ENCODE measurements at regions not wholly inside any gene's neighbourhood (a gene's known extent, or its start where the extent isn't known, plus 50 kb on each side); places are given as distances from the start of the nearest gene placed in this dataset.

DNA sequence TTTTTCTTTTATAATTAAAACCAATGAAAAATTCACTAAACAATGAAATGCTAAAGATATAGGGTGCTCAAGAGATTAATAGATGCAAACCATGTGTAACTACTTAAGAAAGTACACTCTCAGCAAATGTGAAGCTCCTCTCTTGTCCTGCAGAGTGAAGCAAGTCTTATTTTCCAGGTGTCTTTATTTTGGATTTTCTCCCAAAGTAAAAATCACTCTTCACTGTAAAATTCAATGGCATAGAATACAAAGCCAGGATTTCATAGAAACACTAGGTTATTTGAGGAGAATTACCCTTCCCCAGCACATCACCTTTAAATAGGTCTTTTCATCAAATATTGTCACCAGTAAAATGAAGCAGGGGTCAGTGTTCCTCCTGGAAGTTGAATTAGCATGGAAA, 57.0 kb upstream of the GIMD1 start (continued):
- no peak for TF ChIP-seq ZNF707 (tag by site-specific recombination; IDR thresholded peaks at IDR 0.05)
- no peak for TF ChIP-seq ZBTB20 (tag by site-specific recombination; IDR thresholded peaks at IDR 0.05)

GRCh38 chr4:106424426-106424825, 55.8 kb upstream of the GIMD1 start:
- CTCF ChIA-PET, result no interaction called here
- TF ChIP-seq IKZF3 (tag by site-specific recombination; IDR thresholded peaks at IDR 0.05), result no peak
- no peak for TF ChIP-seq ZNF558 (tag by site-specific recombination; IDR thresholded peaks at IDR 0.05)
- TF ChIP-seq ZNF776 (tag by site-specific recombination; IDR thresholded peaks at IDR 0.05; ENCODE audit: borderline replicate concordance), result no peak
- POLR2A ChIA-PET, result no interaction called here

DNA sequence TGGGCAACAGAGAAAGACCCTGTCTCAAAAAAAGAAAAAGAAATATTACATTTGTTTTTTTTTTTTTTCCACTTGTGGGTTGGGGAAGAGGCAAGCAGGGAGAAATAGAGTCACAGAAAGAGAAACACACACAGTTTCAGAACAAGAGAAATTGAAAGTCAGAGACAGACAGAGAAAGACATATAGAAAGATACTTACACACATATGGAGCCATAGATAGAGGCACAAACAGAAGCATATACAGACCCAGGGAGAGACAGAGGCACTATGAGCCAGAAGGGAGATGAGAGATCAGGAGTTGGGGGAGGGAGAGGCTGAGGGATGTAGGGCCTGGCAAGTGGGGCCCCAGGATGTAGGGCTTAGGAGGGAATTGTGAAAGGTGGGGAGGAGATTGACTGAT, 55.2 kb upstream of the GIMD1 start:
- TF ChIP-seq ZNF202 (tag by site-specific recombination; IDR thresholded peaks at IDR 0.05; ENCODE audit: borderline replicate concordance), result no peak
- TF ChIP-seq KLF8 (tag by site-specific recombination; IDR thresholded peaks at IDR 0.05), result no peak
- TF ChIP-seq ZNF664 (tag by site-specific recombination; IDR thresholded peaks at IDR 0.05), result no peak
- TF ChIP-seq ZBTB8A (tag by site-specific recombination; IDR thresholded peaks at IDR 0.05), result no peak
- TF ChIP-seq ZNF48 (tag by site-specific recombination; IDR thresholded peaks at IDR 0.05), result no peak
- TF ChIP-seq ZNF24 (tag by site-specific recombination; IDR thresholded peaks at IDR 0.05), result no peak
- no peak for TF ChIP-seq KLF9 (tag by site-specific recombination; IDR thresholded peaks at IDR 0.05; ENCODE audit: low read depth)
- TF ChIP-seq ZNF600 (tag by site-specific recombination; IDR thresholded peaks at IDR 0.05), result no peak
- Histone ChIP-seq H3K9me3 (ENCODE audit: control insufficient read depth, insufficient read depth, low read depth, low read length) (no peaks in the 10 kb centered on the region), H3K36me3 (ENCODE audit: control insufficient read depth in 2 of 2, insufficient read depth in 1 of 2, low read length in 2 of 2) (no peaks in the 10 kb centered on the region), H3K4me1 (ENCODE audit: control insufficient read depth, insufficient read depth, low read length) (no peaks in the 10 kb centered on the region), H3K27ac (ENCODE audit: extremely low read depth, low read depth, low read length) (no peak overlapping the region), H3K4me3 (ENCODE audit: low read depth, low read length) (no peak overlapping the region)
- CTCF ChIA-PET, result no interaction called here
- POLR2A ChIA-PET, result no interaction called here

More at GRCh38 chr4:106424426-106424825, 55.8 kb upstream of the GIMD1 start:
- Histone ChIP-seq H3K9me3 (ENCODE audit: control insufficient read depth, insufficient read depth, low read depth, low read length) (no peaks in the 10 kb centered on the region), H3K4me3 (ENCODE audit: low read depth, low read length) (no peak overlapping the region), H3K4me1 (ENCODE audit: control insufficient read depth, insufficient read depth, low read length) (no peaks in the 10 kb centered on the region), H3K27ac (ENCODE audit: extremely low read depth, low read depth, low read length) (no peak overlapping the region), H3K36me3 (ENCODE audit: control insufficient read depth in 2 of 2, insufficient read depth in 1 of 2, low read length in 2 of 2) (no peaks in the 10 kb centered on the region)

DNA sequence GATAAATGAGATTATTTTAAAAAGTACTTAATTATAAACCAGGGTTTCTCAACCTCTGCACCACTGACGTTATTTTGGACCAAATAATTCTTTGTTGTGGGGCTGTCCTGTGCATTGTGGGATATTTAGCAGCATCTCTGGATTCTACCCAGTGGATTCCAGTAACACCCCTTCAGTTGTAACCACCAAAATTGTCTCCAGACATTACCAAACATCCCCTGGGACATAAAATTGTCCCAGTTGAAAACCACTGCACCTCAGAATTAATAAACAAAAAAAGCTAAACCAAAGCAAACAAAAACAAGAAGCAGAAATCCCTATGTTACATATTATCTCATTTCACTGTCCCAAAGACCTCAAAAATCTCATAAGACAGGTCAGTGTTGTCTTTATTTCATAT, 54.2 kb upstream of the GIMD1 start:
- Histone ChIP-seq H3K4me3 (ENCODE audit: low read depth, low read length) (no peak overlapping the region), H3K4me1 (ENCODE audit: control insufficient read depth, insufficient read depth, low read length) (no peaks in the 10 kb centered on the region), H3K9me3 (ENCODE audit: control insufficient read depth, insufficient read depth, low read depth, low read length) (no peaks in the 10 kb centered on the region), H3K27ac (ENCODE audit: extremely low read depth, low read depth, low read length) (no peak overlapping the region), H3K36me3 (ENCODE audit: control insufficient read depth in 2 of 2, insufficient read depth in 1 of 2, low read length in 2 of 2) (no peaks in the 10 kb centered on the region)
- ChIA-PET POLR2A (no interaction called here), CTCF (no interaction called here)
- TF ChIP-seq ZNF513 (tag by site-specific recombination; IDR thresholded peaks at IDR 0.05) (no peak), ZNF2 (tag by site-specific recombination; IDR thresholded peaks at IDR 0.05) (no peak), ZBTB20 (tag by site-specific recombination; IDR thresholded peaks at IDR 0.05) (no peak), ZNF133 (tag by site-specific recombination; IDR thresholded peaks at IDR 0.05) (no peak)
- TF ChIP-seq, protein P1, sequence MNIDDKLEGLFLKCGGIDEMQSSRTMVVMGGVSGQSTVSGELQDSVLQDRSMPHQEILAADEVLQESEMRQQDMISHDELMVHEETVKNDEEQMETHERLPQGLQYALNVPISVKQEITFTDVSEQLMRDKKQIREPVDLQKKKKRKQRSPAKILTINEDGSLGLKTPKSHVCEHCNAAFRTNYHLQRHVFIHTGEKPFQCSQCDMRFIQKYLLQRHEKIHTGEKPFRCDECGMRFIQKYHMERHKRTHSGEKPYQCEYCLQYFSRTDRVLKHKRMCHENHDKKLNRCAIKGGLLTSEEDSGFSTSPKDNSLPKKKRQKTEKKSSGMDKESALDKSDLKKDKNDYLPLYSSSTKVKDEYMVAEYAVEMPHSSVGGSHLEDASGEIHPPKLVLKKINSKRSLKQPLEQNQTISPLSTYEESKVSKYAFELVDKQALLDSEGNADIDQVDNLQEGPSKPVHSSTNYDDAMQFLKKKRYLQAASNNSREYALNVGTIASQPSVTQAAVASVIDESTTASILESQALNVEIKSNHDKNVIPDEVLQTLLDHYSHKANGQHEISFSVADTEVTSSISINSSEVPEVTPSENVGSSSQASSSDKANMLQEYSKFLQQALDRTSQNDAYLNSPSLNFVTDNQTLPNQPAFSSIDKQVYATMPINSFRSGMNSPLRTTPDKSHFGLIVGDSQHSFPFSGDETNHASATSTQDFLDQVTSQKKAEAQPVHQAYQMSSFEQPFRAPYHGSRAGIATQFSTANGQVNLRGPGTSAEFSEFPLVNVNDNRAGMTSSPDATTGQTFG (tag by site-specific recombination; IDR thresholded peaks at IDR 0.05; ENCODE audit: borderline replicate concordance), result no peak
